Liver (tissue), 9 donors: ENCODE measurements at regions not wholly inside any gene's neighbourhood (a gene's known extent, or its start where the extent isn't known, plus 50 kb on each side); places are given as distances from the start of the nearest gene placed in this dataset. TPM values are rescaled to one million over a fixed set of nuclear protein-coding genes. Genes with fewer than 3 reads are reported as not detected.

Source experiments
- DNase-seq: peaks from one replicate; pipeline ENCODE4 v3.0.0-alpha.2; 2017; ENCODE audit warnings: low spot score
- H3K27ac ChIP-seq, 2 donors: one replicate each; pipeline ENCODE4 v1.7.0; 2013; ENCODE audit warnings: inconsistent platforms in 2 of 2, low read length in 2 of 2, control low read depth in 1 of 2, low read depth in 1 of 2, mild to moderate bottlenecking in 1 of 2
- H3K27me3 ChIP-seq, 4 donors: one replicate each; pipeline versions ENCODE4 v1.6.1 to v1.7.0; 2013; ENCODE audit warnings: low read length in 3 of 4, inconsistent platforms in 1 of 4, mild to moderate bottlenecking in 1 of 4, moderate library complexity in 1 of 4; ENCODE audit not compliant: control insufficient read depth in 4 of 4, insufficient read depth in 4 of 4
- H3K36me3 ChIP-seq, 4 donors: one replicate each; pipeline versions ENCODE4 v1.6.1 to v1.7.0; 2013; ENCODE audit warnings: low read length in 3 of 4, mild to moderate bottlenecking in 3 of 4, low read depth in 1 of 4, moderate library complexity in 1 of 4; ENCODE audit not compliant: control insufficient read depth in 4 of 4, insufficient read depth in 3 of 4
- H3K4me1 ChIP-seq, 4 donors: one replicate each; pipeline versions ENCODE4 v1.6.1 to v1.7.0; 2013; ENCODE audit warnings: low read length in 3 of 4, mild to moderate bottlenecking in 3 of 4, moderate library complexity in 1 of 4; ENCODE audit not compliant: control insufficient read depth in 4 of 4, insufficient read depth in 4 of 4
- H3K4me3 ChIP-seq, 3 donors: one replicate each; pipeline versions ENCODE4 v1.6.1 to v1.7.0; 2013; ENCODE audit warnings: low read length in 3 of 3, control low read depth in 1 of 3, low read depth in 1 of 3, mild to moderate bottlenecking in 1 of 3
- H3K9ac ChIP-seq, 2 donors: one replicate each; pipeline ENCODE4 v1.7.0; 2013; ENCODE audit warnings: low read length in 2 of 2, mild to moderate bottlenecking in 2 of 2, moderate library complexity in 2 of 2, control low read depth in 1 of 2, low read depth in 1 of 2
- H3K9me3 ChIP-seq, 4 donors: one replicate each; pipeline versions ENCODE4 v1.6.1 to v1.7.0; 2013; ENCODE audit warnings: low read length in 3 of 4; ENCODE audit not compliant: control insufficient read depth in 4 of 4
- ATF3 ChIP-seq: IDR thresholded peaks from 2 replicates; pipeline ENCODE4 v1.6.1; 2016; ENCODE audit warnings: antibody characterized with exemption
- CTCF ChIP-seq: fragments of 150-350 bp; IDR thresholded peaks from 2 replicates; pipeline ENCODE4 v1.5.1; 2017; ENCODE audit warnings: improper control_type of control experiment, low read depth, low read length; ENCODE audit not compliant: missing input control
- EGR1 ChIP-seq, 2 donors: IDR thresholded peaks; 2 replicates each; pipeline ENCODE4 v1.6.1; 2016 to 2018; ENCODE audit warnings: antibody characterized with exemption in 2 of 2, low read depth in 2 of 2
- FOXA1 ChIP-seq: IDR thresholded peaks from 2 replicates; pipeline ENCODE4 v1.6.1; 2016; ENCODE audit warnings: antibody characterized with exemption
- FOXA2 ChIP-seq: IDR thresholded peaks from 2 replicates; pipeline ENCODE4 v1.6.1; 2016; ENCODE audit warnings: antibody characterized with exemption
- GABPA ChIP-seq, 2 donors: IDR thresholded peaks in 1 of 2; conservative IDR thresholded peaks in 1 of 2; 2 replicates each; pipeline ENCODE4 v1.6.1; 2016; ENCODE audit warnings: antibody characterized with exemption in 2 of 2, mild to moderate bottlenecking in 1 of 2, moderate library complexity in 1 of 2
- HNF4A ChIP-seq, 2 donors: conservative IDR thresholded peaks; 2 replicates each; pipeline ENCODE4 v1.6.1; 2016; ENCODE audit warnings: antibody characterized with exemption in 2 of 2, mild to moderate bottlenecking in 2 of 2
- HNF4G ChIP-seq: IDR thresholded peaks from 2 replicates; pipeline ENCODE4 v1.6.1; 2016; ENCODE audit warnings: antibody characterized with exemption
- JUND ChIP-seq, 2 donors: IDR thresholded peaks; 2 replicates each; pipeline ENCODE4 v1.6.1; 2016; ENCODE audit warnings: antibody characterized with exemption in 2 of 2
- MAX ChIP-seq: IDR thresholded peaks from 2 replicates; pipeline ENCODE4 v1.6.1; 2016; ENCODE audit warnings: antibody characterized with exemption
- NR2F2 ChIP-seq: IDR thresholded peaks from 2 replicates; pipeline ENCODE4 v1.6.1; 2016; ENCODE audit warnings: antibody characterized with exemption
- RAD21 ChIP-seq, 2 donors: IDR thresholded peaks; 2 replicates each; pipeline ENCODE4 v1.6.1; 2016; ENCODE audit warnings: antibody characterized with exemption in 2 of 2, mild to moderate bottlenecking in 2 of 2
- REST ChIP-seq: IDR thresholded peaks from 2 replicates; pipeline ENCODE4 v1.6.1; 2016; ENCODE audit warnings: antibody characterized with exemption, mild to moderate bottlenecking
- RXRA ChIP-seq, 2 donors: IDR thresholded peaks; 2 replicates each; pipeline ENCODE4 v1.6.1; 2017 to 2018; ENCODE audit warnings: antibody characterized with exemption in 2 of 2, mild to moderate bottlenecking in 1 of 2
- SP1 ChIP-seq: IDR thresholded peaks from 2 replicates; pipeline ENCODE4 v1.6.1; 2018; ENCODE audit warnings: antibody characterized with exemption, mild to moderate bottlenecking
- TAF1 ChIP-seq: conservative IDR thresholded peaks from 2 replicates; pipeline ENCODE4 v1.6.1; 2016; ENCODE audit warnings: antibody characterized with exemption, mild to moderate bottlenecking
- YY1 ChIP-seq: IDR thresholded peaks from 2 replicates; pipeline ENCODE4 v1.6.1; 2016; ENCODE audit warnings: antibody characterized with exemption, mild to moderate bottlenecking
- ZBTB33 ChIP-seq: IDR thresholded peaks from 2 replicates; pipeline ENCODE4 v1.6.1; 2016; ENCODE audit warnings: antibody characterized with exemption
- WGBS: extraction: QIAGEN DNeasy Blood & Tissue Kit; methylation state at CpG from one replicate; pipeline ENCODE4 v1.1.7; 2013; 5-methylcytosine and 5-hydroxymethylcytosine counted together
- small RNA-seq: library from RNA; depleted of rRNA; stranded (forward); fragments of <200 nt; gene quantifications from one replicate; pipeline ENCODE3, GENCODE V24; 2014
- donor health status: healthy.
- donor health status: healthy.
- donor health status: healthy.
- donor health status: healthy.
- donor health status: healthy.

GRCh38 chr3:20236603-20237002 lies 50.6 kb upstream of the SGO1 start:
- Histone ChIP-seq H3K4me3 (no peak overlapping the region), H3K36me3 (no peaks in the 10 kb centered on the region), H3K9me3 (no peaks in the 10 kb centered on the region), H3K9ac (no peak overlapping the region), H3K27me3 (no peaks in the 10 kb centered on the region), H3K4me1 (peaks cover 4 to 23% (median 13%) of the 10 kb centered on the region in 4 donors), H3K27ac (peak overlapping the region; percentile 74 to 77)
- TF ChIP-seq GABPA (IDR thresholded peaks at IDR 0.05 in 1 of 2, conservative IDR thresholded peaks at IDR 0.05 in 1 of 2) (peak in 1 of 2 donors; percentile 14), MAX (peak; percentile 89), RAD21 (IDR thresholded peaks at IDR 0.05) (peak; percentile 52 to 56), ZBTB33 (peak; percentile 75), ATF3 (peak; percentile 37), HNF4A (conservative IDR thresholded peaks at IDR 0.05) (peak; percentile 94 to 95), HNF4G (peak; percentile 73), REST (peak; percentile 83), RXRA (IDR thresholded peaks at IDR 0.05) (peak; percentile 70 to 91), JUND (IDR thresholded peaks at IDR 0.05) (peak in 1 of 2 donors; percentile 84), YY1 (peak; percentile 94), FOXA1 (peak; percentile 81), TAF1 (peak; percentile 75), FOXA2 (peak; percentile 74), NR2F2 (no peak), EGR1 (IDR thresholded peaks at IDR 0.05; ENCODE audit: low read depth in 2 of 2) (peak in 1 of 2 donors; percentile 84), SP1 (peak; percentile 90), CTCF (no peak)
- WGBS = 22% methylated on average over 3 of the region's 3 CpGs
- DNase-seq = no peak

Small RNA genes lying in the stretch of these regions (small RNA-seq; reads per million reads assigned to genes)
- gene RNU6-815P = not detected
- not detected for gene RNU6-822P
